ENCODE measurements at regions not wholly inside any gene's neighbourhood (a gene's known extent, or its start where the extent isn't known, plus 50 kb on each side); places are given as distances from the start of the nearest gene placed in this dataset.

DNA sequence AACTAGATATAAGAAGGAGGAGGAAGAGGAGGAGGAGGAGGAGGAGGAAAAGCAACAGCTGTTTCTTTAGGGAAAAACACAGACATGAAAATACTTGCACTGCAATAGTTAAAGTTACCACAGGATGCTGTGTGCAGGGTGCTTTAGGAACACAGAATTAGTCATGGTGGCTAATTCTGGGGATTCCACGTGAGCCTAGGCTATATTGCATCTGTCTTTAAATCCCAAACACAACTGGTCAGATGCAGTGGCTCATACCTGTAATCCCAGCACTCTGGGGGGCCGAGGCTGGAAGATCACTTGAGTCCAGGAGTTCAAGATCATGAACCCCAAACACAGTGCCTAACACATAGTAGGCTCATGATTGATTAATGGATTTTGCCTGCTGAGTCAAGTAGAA lies 155.3 kb upstream of the C16orf82 start:
- intact Hi-C loops (cut with micrococcal nuclease; ENCODE audit: unreplicated experiment) = no loop called here

DNA sequence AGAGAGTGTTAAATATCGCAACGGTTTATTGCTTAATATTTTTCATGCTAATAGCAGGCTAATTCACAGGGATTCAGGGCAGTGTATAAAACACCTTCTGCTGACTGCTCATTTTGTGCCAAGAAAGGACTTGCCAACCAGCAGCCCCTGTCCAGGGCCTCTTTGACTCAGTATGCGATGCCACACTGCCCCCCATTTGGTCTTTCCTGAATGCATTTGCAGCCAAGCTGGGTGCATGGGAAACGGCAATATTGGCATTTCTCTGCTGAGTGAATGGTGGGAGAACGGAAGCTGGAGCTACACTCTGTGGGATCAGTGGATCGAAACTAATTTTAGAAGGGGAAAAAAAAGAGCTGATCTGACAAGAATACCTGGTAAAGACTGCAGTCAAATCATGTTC lies 152.9 kb upstream of the C16orf82 start:
- Mint-ChIP-seq H3K27ac (ENCODE audit: unreplicated experiment) (no peak overlapping the region), H3K4me1 (ENCODE audit: low read depth, unreplicated experiment) (no peaks in the 10 kb centered on the region), H3K9me3 (ENCODE audit: unreplicated experiment) (no peaks in the 10 kb centered on the region), H3K27me3 (ENCODE audit: insufficient read depth, unreplicated experiment) (peaks cover 6% of the 10 kb centered on the region), H3K4me3 (ENCODE audit: unreplicated experiment) (no peak overlapping the region), H3K36me3 (ENCODE audit: insufficient read depth, unreplicated experiment) (no peaks in the 10 kb centered on the region)
- H3K27me3 ChIP-seq (replicated peaks; ENCODE audit: control insufficient read depth, insufficient read depth, low read length) = no peaks in the 10 kb centered on the region
- no TSS peak for BruUV-seq (replicated peaks)
- POLR2A ChIA-PET = no interaction called here
- TF ChIP-seq, protein P1, sequence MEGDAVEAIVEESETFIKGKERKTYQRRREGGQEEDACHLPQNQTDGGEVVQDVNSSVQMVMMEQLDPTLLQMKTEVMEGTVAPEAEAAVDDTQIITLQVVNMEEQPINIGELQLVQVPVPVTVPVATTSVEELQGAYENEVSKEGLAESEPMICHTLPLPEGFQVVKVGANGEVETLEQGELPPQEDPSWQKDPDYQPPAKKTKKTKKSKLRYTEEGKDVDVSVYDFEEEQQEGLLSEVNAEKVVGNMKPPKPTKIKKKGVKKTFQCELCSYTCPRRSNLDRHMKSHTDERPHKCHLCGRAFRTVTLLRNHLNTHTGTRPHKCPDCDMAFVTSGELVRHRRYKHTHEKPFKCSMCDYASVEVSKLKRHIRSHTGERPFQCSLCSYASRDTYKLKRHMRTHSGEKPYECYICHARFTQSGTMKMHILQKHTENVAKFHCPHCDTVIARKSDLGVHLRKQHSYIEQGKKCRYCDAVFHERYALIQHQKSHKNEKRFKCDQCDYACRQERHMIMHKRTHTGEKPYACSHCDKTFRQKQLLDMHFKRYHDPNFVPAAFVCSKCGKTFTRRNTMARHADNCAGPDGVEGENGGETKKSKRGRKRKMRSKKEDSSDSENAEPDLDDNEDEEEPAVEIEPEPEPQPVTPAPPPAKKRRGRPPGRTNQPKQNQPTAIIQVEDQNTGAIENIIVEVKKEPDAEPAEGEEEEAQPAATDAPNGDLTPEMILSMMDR (IDR thresholded peaks at IDR 0.05; ENCODE audit: insufficient read depth in 1 of 2, low read depth in 1 of 2, low read length in 1 of 2, severe bottlenecking in 1 of 2, unreplicated experiment in 1 of 2) = no peak
- CTCF ChIA-PET = no interaction called here
- no peaks in the 10 kb centered on the region for H3K36me3 ChIP-seq (ENCODE audit: control insufficient read depth, insufficient read depth, low read length)
- H3K9me3 ChIP-seq = no peaks in the 10 kb centered on the region
- no peak overlapping the region for H3K4me3 ChIP-seq (ENCODE audit: low read depth, low read length)
- no peaks in the 10 kb centered on the region for H3K4me1 ChIP-seq
- DNase-seq = no peak
- intact Hi-C loops (cut with micrococcal nuclease; ENCODE audit: unreplicated experiment) = no loop called here

More for the DNA sequence above, 155.3 kb upstream of the C16orf82 start:
- no peaks in the 10 kb centered on the region for H3K9me3 Mint-ChIP-seq (ENCODE audit: unreplicated experiment)
- POLR2A ChIA-PET = no interaction called here
- CTCF ChIA-PET = no interaction called here
- H3K27me3 ChIP-seq (replicated peaks; ENCODE audit: control insufficient read depth, insufficient read depth, low read length) = no peaks in the 10 kb centered on the region
- peaks cover 12% of the 10 kb centered on the region for H3K27me3 Mint-ChIP-seq (ENCODE audit: insufficient read depth, unreplicated experiment)
- no peaks in the 10 kb centered on the region for H3K4me1 ChIP-seq
- H3K36me3 Mint-ChIP-seq (ENCODE audit: insufficient read depth, unreplicated experiment) = no peaks in the 10 kb centered on the region
- TF ChIP-seq, protein P1 (IDR thresholded peaks at IDR 0.05; ENCODE audit: insufficient read depth in 1 of 2, low read depth in 1 of 2, low read length in 1 of 2, severe bottlenecking in 1 of 2, unreplicated experiment in 1 of 2) = no peak
- no peaks in the 10 kb centered on the region for H3K36me3 ChIP-seq (ENCODE audit: control insufficient read depth, insufficient read depth, low read length)
- H3K4me3 ChIP-seq (ENCODE audit: low read depth, low read length) = no peak overlapping the region
- H3K4me3 Mint-ChIP-seq (ENCODE audit: unreplicated experiment) = no peak overlapping the region
- H3K27ac Mint-ChIP-seq (ENCODE audit: unreplicated experiment) = no peak overlapping the region
- no TSS peak for BruUV-seq (replicated peaks)
- DNase-seq = no peak
- no peaks in the 10 kb centered on the region for H3K4me1 Mint-ChIP-seq (ENCODE audit: low read depth, unreplicated experiment)
- no peaks in the 10 kb centered on the region for H3K9me3 ChIP-seq

DNA sequence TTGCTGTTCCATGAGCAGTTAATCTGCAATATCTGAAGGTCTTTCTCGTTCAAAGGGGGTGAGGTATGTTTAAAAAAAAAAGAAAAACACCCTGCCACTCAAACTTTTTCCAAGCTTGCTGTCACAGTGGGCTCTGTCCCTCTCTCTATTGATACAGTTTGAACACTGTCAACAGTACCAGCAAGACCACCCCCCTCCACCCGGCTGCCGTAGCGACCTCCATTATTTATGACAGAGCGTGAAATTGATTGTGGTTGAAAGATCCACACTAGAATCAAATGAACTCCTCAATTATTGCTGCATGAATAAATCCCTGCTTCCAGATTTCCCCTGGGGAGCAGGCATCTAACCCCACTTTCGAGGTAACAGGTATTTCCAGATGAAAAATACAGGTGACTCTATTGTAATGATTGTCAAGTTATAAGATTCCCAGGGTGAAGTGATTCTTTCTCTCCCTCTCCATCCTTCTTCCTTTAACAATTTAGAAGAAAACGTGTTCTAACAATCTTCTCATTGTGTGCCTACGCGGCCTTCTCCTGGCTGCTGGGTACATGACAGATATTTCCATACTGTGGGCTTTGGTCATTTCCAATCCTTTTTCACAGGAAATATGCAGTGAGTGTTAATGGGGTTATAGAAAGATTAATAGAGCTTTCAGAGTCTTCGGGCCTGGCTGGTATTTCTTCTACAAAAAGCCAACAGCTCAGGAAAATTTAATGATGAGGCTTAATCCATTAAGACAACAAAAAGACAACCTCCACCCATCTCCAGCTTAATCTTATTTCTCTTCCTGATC lies 135.7 kb upstream of the C16orf82 start:
- TF ChIP-seq, protein P1 (IDR thresholded peaks at IDR 0.05; ENCODE audit: insufficient read depth in 1 of 2, low read depth in 1 of 2, low read length in 1 of 2, severe bottlenecking in 1 of 2, unreplicated experiment in 1 of 2) = no peak
- Histone ChIP-seq H3K36me3 (ENCODE audit: control insufficient read depth, insufficient read depth, low read length) (no peaks in the 10 kb centered on the region), H3K4me1 (no peaks in the 10 kb centered on the region), H3K4me3 (ENCODE audit: low read depth, low read length) (no peak overlapping the region), H3K9me3 (no peaks in the 10 kb centered on the region), H3K27me3 (replicated peaks; ENCODE audit: control insufficient read depth, insufficient read depth, low read length) (no peaks in the 10 kb centered on the region)
- no peaks in the 10 kb centered on the region for H3K4me1 Mint-ChIP-seq (ENCODE audit: low read depth, unreplicated experiment)
- CTCF ChIA-PET = no interaction called here
- H3K27me3 Mint-ChIP-seq (ENCODE audit: insufficient read depth, unreplicated experiment) = peaks cover 11% of the 10 kb centered on the region
- H3K4me3 Mint-ChIP-seq (ENCODE audit: unreplicated experiment) = no peak overlapping the region
- peaks cover 5% of the 10 kb centered on the region for H3K36me3 Mint-ChIP-seq (ENCODE audit: insufficient read depth, unreplicated experiment)
- intact Hi-C loops (cut with micrococcal nuclease; ENCODE audit: unreplicated experiment) = no loop called here
- no peak overlapping the region for H3K27ac Mint-ChIP-seq (ENCODE audit: unreplicated experiment)
- H3K9me3 Mint-ChIP-seq (ENCODE audit: unreplicated experiment) = peaks cover 15% of the 10 kb centered on the region
- BruUV-seq (replicated peaks) = no TSS peak
- DNase-seq = no peak
- POLR2A ChIA-PET = no interaction called here
